ENCODE measurements at regions not wholly inside any gene's neighbourhood (a gene's known extent, or its start where the extent isn't known, plus 50 kb on each side); places are given as distances from the start of the nearest gene placed in this dataset.

DNA sequence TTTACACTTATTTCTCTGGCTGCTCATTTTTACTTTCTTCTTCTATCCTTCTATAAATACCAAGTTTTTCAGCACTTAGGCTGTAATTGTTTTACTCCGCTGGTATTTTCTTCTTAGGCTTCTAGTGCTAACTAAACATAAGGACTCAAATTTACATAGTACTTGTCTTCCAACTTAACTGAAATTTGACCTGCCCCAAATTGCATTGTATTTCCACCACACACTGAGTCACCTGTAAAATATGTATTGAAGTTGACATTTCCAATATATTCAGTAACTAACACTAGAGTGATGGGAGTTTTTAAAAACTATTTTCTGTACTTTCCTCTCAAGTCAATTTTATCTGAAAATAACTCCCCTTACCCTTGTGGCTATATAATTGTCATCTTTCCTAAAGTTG lies 1794.1 kb upstream of the RAG2 start:
- no peak for TF ChIP-seq POLR2AphosphoS5 (IDR thresholded peaks at IDR 0.05; ENCODE audit: low read depth)
- TF ChIP-seq, protein P1, sequence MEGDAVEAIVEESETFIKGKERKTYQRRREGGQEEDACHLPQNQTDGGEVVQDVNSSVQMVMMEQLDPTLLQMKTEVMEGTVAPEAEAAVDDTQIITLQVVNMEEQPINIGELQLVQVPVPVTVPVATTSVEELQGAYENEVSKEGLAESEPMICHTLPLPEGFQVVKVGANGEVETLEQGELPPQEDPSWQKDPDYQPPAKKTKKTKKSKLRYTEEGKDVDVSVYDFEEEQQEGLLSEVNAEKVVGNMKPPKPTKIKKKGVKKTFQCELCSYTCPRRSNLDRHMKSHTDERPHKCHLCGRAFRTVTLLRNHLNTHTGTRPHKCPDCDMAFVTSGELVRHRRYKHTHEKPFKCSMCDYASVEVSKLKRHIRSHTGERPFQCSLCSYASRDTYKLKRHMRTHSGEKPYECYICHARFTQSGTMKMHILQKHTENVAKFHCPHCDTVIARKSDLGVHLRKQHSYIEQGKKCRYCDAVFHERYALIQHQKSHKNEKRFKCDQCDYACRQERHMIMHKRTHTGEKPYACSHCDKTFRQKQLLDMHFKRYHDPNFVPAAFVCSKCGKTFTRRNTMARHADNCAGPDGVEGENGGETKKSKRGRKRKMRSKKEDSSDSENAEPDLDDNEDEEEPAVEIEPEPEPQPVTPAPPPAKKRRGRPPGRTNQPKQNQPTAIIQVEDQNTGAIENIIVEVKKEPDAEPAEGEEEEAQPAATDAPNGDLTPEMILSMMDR (IDR thresholded peaks at IDR 0.05; ENCODE audit: insufficient read depth, low read length) = no peak
- TF ChIP-seq REST (IDR thresholded peaks at IDR 0.05; ENCODE audit: insufficient replicate concordance, low read depth) = no peak
- TF ChIP-seq SPI1 (IDR thresholded peaks at IDR 0.05; ENCODE audit: borderline replicate concordance, low read depth) = no peak

Data from HL-60 (cell line).